Stimulated activated CD8-positive, alpha-beta memory T cell treated with anti-CD3 and anti-CD28 coated beads, Interleukin-12 subunit alpha, Interleukin-12 subunit beta, amount 100 ng/mL, for 1 hour (primary cell): ENCODE measurements at regions not wholly inside any gene's neighbourhood (a gene's known extent, or its start where the extent isn't known, plus 50 kb on each side); places are given as distances from the start of the nearest gene placed in this dataset.
"Not testable (repeated sequence)": the region's sequence is repeated elsewhere in the genome, so short reads cannot be mapped to it uniquely, and the experiment has no call there.

Experiments
- DNase-seq: peaks from one replicate; pipeline ENCODE4 v3.0.0-alpha.2; 2020; ENCODE audit warnings: low read depth

DNA sequence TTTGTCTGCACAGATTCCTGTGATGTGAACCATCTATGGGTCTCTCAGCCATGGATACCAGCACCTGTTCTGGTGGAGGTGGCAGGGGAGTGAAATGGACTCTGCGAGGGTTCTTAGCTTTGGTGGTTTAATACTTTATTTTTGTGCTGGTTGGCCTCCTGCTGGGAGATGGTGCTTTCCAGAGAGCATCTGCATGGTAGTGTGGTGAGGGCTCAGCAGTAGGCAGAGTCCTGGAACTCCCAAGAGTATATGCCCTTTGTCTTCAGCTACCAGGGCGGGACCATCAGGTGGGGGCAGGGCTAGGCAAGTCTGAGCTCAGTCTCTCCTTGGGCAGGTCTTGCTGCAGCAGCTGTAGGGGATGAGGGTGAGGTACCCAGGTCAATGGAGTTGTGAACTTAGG, 97.5 kb upstream of the TRIM2 start:
- DNase-seq: not testable (repeated sequence)

DNA sequence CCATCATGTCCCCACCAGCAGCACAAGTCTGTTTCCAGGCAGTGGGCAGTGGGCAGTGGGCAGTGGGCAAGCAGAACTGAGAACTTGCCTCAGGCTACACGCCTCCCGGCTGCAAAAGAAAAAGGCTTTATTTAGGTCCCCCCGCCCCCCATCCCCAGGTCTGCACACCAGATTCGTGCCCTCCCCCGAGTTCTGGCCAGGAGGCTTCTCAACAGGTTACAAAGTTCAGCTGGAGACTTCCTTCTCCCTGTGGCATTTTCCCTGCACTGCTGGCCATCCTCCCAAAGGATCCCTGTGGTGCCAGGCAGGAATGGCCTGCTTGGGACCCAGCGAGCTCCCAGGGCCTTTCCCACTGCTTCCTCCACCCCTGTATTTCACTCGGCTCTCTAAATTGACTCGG, 97.0 kb upstream of the TRIM2 start:
- no peak for DNase-seq

DNA sequence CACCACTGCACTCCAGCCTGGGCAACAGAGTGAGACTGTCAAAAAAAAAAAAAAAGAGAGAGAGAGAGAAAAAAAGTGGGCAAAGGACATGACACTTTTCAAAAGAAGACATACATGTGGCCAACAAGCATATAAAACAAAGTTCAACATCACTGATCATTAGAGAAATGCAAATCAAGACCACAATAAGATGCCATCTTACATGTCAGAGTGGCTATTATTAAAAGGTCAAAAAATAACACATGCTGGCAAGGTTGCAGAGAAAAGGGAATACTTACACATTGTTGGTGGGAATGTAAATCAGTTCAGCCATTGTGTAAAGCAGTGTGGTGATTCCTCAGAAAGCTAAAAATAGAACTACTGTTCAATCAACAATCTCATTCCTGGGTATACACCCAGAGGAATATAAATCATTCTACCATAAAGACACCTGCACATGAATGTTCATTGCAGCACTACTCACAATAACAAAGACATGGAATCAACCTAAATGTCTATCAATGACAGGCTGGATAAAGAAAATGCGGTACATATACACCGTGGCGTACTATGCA, 94.9 kb upstream of the TRIM2 start:
- DNase-seq: no peak

DNA sequence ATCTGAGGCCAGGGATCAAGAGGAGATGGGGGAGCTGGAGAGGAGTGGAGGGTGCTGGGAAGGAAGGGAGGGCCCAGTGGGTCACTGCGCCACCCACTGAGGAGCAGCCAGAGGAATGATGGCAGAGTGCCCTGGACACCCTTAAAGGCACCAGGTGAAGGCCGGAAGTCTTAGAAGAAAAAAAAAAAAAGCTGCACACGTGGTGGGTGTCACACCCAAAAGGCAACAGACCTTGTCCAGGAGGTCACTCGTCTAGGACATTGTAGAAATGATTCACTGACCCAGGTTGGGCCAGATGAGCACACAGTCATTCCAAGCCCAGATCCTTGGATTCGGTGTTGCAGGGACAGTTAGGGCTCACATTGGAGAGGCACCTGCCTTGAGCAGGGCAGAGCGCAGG, 93.5 kb upstream of the TRIM2 start:
- no peak for DNase-seq

DNA sequence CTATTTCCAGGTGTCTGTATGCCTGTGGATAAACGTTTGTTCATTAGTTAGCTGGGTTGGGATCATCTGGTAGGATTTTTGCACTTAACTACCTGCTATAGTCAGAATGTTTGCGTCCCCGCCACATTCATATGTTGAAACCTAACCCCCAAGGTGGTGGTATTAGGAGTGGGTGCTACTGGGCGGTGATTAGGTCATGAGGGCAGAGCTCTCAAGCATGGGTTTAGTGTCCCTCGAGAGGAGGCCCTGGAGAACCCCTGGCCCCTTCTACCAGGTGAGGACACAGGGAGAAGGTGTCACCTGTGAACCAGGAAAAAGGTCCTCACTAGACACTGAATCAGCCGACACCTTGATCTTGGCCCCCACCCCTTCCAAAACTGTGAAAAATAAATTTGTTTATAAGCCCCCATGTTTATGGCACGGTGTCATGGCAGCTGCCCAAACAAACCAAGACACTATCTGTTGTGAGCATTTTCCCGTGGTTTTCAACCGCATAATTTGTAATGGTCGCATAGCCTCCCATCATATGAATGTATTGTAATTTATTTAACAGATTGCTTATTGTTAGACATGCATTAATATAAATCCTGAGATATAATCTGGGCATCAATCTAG, 92.7 kb upstream of the TRIM2 start:
- DNase-seq: no peak

DNA sequence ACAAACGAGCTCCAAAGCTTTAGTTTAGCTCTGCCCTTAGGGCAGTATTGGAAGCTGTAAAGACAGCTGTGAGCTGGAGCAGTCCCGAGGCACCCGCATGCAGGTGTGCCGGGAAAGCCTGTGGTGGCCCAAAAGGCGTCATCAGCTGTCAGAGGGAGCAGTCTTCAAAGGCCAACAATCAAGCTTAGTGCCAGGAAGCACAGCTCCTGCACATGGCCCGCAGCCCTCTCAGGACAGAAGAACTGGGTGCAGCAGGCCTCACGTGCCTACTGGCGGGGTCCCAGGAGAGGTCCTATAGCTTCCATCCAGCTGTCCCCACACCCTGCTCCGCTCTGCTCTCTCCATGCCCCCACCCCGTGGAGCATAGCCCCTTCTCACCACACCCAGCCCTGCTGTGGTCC, 92.2 kb upstream of the TRIM2 start:
- DNase-seq: peak; percentile 9

DNA sequence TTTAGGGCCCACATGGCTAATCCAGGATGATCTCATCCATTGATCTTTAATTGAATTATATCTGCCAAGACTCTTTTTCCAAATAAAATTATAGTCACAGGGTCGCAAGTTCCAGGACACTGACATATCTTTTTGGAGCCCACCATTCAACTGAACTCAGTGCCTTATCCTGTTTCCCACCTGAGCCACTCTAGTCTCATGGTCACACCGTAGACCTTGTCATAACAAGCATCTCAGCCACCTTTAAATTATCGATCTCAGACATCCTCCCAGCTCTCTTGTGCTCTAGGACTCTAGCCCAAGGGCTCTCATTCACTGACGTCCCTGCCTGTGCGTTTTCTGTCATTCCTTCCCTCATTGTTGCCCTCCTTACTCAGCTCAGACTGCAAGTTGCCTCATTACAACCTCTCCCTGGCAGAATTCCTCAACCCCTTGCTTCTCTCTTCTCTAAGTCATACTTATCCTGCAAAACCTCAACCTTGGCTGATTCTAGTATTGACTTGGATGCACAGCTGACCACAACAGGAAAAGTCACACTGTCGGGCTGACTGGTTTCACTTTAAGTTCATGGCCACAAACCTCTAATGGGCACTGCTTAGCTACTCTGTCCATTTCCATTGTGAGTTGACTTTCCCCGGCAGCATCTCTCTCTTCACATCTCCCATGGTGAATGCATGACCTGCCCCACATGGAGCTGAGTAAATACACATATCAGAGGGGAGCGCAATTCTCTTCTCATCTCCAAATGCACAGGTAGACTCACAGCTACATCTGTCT, 91.0 kb upstream of the TRIM2 start:
- DNase-seq: no peak

DNA sequence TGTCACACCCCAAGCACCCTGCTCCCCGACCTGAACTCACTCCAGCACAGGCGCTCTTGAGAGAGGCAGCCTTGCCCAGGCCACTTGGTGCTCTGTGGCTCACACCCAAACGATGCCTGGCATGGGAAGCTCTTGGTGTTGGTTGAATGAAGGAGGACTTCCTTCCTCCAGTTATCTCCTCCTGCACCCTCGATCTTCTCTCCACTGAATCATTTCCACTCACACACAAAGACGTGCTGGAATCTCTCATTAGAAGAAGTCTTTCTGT, 90.5 kb upstream of the TRIM2 start:
- no peak for DNase-seq

DNA sequence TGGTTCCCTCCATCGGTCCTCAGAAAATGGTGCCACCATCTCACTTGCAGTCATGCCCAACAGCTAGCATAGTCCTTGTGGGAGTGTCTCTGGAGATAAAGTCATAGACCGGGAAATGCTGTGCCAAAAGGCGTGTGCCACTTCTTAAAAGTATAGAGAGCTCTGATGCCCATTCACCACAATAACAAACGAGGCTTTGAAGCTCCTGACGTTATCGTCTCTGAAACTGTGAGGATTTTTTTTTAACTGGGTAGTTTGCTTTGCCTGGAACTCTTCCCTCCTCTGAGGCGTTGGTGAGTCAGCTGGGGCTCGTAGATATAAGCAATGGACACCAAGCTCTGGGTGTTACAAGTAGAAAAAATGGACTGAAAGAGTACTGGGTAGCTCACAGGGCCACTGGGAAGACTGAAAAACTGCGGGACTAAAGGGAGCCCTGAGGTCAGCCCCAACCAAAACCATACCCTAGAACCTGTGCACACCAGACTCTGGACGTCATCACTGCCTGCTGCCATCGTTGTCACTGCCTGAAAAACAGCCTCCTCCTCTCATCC, 89.4 kb upstream of the TRIM2 start:
- DNase-seq: peak; percentile 32

DNA sequence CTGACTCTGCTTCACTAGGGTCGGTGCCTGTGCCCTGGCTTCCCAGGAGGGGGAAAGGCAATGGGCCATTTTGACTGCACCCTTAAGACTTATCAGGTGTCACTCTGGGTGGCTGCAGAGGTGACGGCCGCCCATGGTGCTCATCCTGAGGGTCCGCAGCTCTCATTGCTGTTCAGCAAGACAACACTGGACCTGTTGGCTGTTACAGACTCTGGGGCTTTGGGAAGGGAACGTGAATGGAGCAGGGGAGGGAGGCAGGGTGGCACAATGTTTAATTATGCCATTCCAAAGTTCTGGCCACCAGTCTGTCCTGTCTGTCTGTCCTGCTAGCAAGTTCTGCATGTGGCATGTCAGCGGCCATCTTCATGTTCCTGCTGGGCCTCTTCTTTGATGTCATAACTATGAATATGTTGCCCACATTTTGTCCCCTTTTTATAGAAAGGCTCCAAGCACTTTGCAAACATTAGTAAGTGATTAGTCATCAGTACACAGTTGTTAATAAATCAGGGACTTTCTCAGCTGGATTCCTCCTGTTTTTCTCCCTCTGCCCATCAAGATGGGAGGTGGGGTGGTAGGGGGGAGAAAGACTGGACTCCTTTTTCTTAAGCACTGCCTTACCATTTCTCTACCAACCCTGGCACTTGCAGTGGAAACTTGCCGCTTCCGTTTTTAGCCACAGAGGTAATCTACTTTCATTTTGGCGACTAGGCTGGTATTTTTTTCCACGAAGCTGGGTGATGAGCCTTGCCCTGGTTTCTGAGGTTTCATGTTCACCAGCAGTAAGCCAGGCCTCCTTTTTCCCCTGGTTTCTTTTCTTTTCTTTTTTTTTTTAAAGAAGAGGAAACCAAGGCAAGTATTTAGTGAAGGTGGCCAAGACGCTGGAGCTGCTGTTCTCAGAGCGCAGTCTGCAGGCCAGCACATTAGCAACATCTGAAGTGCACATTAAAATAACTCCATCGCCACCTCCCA, 88.6 kb upstream of the TRIM2 start:
- DNase-seq: peak; percentile 68

DNA sequence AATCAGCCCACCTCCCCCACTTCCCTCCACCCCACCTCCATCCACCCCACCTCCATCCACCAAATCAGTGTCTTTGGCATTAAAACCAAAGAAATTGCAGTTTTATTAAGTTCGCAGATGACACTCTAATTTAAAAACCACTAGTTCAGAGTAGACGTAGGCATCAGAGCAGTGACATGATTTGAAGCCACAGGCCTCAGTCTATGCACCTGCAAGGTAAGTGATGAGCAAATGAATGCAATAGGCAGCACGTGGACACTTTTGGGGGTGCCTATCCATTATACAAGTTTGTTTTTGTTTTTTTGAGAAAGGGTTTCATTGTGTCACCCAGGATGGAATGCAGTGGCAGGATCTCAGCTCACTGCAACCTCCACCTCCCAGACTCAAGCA, 88.0 kb upstream of the TRIM2 start:
- DNase-seq: no peak

DNA sequence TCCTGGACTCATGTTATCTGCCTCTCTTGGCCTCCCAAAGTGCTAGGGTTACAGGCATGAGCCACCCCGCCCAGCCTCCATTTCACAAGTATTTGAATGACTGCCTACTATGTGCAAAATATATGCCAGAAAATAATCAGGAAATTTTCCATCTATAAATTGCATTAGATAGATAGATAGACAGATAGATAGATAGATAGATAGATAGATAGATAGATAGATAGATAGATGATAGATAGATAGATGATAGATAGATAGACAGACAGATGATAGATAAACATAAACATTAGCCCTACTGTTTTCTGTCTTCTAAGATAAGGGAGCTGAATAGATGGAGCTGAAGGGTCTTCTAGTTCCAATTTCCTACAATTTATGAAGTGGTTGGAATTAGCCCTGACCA, 87.4 kb upstream of the TRIM2 start:
- DNase-seq: no peak

DNA sequence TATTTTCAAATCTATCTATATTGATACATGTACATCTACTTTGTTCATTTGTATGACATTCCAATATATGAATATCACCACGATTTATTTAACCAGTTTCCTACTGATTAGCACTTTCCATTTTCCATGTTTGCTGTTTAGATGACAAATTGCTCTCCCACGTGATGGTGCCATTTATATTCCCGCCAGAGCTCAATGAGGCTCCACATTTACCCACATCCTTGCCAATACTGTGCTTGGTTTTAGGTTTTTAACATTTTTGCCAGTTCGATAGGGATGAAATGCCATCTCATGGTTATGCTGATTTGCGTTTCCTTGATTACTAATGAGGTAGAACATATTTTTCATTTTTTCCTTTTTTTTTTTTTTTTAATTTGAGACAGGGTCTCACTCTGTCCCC, 86.7 kb upstream of the TRIM2 start:
- DNase-seq: no peak

DNA sequence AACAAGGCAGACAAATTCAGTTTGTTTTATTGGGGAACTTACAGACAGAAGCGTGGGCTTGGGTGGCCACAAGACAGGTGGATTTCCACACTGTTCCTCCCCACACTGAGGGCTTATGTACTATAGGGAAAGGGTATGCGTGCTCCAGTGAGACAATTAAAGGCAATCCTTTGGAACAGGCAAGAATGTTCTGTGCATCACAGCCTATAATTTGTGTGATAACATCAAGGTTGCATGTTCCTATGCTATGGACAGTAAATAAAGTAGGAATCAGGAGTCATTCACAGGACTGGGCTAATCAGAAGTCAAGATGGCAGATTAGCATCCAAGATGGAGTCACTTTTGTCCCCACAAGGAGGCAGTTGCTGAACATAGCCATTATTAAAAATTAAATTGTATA, 84.6 kb upstream of the TRIM2 start:
- no peak for DNase-seq

DNA sequence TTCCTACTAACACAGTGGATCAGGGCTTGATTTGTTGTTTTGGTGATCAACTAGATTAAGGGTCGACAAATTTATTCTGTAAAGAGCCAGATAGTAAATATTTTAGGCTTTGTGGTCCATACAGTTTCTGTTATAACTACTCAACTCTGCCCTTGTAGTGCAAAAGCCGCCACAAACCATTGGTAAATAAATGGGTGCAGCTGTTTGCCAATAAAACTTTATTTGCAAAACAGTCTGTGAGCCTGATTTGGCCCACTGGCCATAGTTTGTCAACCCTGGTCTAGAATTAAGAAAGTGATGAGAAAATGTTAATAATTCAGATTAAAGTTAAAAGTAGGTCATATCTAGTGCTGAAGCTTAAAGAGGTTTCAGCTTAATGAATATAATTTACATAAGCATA, 84.0 kb upstream of the TRIM2 start:
- DNase-seq: no peak

DNA sequence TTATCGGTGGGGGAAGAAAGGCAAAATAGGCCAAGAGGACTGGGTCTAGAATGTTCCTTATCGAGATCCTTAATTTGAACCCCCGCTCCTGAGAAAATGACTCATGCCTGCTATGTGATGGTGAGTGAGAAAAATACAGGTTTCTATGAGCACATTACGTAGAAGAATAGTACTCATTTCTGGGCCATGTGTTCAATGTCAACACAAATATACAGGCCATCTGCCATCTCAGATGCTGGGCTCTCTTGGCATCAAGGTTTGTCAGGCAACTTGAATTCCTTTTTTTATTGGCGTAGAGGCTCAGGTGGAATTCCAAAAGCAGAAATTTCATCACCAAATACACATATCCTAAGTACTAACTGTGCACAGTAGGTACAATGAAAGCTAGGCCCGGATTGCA, 81.4 kb upstream of the TRIM2 start:
- DNase-seq: no peak

DNA sequence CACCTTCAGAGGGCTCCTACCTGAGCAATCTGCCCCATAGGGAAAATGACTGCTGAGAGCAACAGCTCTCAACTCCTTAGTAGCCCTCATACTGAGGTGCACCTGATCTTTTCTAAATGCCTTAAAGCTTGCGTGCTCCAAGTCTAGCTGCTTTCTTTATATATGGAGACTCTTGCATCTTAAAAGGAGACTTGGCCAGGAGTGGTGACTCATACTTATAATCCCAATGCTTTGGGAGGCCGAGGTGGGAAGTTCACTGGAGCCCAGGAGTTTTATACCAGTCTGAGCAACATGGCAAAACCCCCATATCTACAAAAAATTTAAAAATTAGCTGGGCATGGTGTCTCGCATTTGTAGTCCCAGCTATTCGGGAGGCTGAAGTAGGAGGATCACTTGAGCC, 78.1 kb upstream of the TRIM2 start:
- no peak for DNase-seq

DNA sequence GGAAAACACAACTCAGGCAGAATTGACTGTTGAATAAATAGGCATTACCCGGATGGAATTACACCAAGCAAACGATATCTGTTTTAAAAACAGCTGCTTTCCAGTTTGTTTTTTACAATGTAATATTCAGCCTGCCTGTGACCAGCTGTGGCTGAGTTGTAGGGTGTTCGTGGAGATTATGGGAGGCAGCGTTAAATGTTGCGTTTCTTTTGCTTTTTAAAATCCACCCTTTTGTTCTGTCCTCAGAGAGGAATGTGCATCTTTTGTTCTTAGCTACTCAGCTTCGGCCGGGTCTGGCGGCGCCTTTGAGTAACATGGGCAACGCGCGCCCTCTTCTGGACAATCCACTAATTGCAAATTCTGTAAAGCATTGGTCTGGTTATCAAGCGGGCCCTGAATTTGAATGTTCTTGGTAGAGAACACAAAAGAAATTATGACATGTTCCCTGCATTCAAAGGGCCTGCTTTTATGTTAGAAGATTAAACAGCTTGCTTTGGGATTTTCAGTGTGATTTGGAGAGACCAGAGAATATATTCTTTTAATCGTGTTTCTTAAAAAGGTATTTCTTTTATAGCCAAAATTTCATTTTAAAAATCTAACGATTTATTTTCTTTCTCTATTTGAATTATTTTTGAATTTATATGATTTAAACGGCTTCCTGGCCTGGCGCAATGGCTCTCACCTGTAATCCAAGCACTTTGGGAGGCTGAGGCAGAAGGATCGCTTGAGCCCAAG, 76.3 kb upstream of the TRIM2 start:
- DNase-seq: peak; percentile 86

DNA sequence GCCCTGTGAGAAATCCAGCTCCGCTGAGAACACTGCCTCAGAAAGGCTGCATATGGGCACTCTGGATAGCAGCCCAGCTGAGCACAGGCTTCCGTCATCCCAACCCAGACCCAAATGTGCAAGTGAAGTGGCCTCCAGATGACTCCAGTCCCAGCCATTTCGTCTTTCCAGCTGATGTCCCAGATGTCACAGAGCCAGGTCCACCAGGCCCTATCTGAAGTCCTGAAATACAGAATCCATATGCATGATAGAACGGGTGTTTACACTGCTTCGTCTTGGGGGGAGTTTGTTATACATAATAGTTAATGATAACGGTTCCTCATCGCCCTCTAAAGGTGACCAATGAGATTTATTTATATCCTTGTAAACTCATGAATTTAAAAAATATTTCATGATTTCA, 72.6 kb upstream of the TRIM2 start:
- DNase-seq: no peak

DNA sequence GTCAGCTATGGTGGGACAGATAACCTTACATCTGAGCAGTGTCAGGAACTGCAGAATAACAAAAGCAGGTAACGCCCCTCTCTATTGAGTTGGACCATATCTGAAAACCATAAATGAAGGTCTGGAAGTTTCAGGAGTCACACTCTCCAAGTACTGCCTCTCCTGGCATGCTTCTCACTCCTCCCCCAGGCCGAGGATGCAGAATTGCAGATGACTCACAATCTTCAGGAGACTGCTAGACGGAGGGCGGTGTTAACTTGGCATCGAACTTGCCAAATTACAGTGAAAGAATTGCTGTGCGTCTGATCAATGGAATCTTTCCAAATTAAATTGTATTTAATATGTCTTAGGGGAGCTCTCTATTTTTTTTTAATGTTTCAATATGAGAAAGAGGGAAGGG, 67.1 kb upstream of the TRIM2 start:
- DNase-seq: no peak

DNA sequence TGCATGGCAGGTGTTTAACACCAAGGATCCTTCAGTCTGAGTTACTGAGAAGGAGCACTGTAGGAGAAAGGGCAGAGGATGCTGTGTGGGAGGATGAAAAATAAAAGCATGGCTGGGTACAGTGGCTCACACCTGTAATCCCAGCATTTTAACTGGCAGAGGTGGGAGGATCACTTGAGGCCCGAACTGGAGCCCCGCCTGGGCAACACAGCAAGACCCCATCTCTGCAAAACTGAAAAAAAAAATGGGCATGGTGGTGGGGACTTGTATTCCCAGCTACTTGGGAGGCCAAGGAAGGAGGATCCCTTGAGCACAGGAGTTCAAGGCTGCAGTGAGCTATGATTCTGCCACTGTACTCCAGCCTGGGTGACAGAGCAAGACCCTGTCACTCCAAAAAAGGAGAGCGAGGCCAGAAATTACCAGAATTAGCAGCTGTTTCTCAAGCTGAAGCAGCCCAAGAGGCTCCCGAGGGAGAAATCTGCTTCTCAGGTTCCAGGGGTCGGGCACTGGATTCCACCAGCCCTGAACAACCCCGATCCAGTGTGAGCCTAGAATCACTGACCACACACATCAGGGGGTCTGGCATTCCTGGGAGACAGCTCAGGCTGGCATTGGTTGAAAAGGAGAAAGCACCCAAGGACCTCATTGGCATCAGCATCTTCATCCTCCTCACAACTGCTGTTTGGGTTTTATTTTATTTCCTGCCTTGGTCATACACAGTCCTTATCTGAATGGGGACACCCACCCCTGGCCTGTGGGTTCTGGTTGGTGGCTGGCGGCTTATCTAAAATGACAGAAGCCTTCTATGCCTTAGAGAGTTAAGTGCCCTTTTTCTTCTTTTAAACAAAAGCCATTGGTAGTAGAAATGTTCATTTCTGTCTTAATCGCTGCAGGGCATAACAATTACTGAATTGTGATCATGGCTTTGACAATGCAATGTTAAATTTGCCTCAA, 66.3 kb upstream of the TRIM2 start:
- DNase-seq: no peak
